Chondrocyte (in vitro differentiated cells): ENCODE measurements at regions not wholly inside any gene's neighbourhood (a gene's known extent, or its start where the extent isn't known, plus 50 kb on each side); places are given as distances from the start of the nearest gene placed in this dataset.

Experiments
- DNase-seq: peaks from one replicate; pipeline ENCODE4 v3.0.0; 2021; ENCODE audit warnings: mixed read lengths, low spot score
- H3K27ac Mint-ChIP-seq: one replicate; pipeline ENCODE4 v1.8.0; 2021; ENCODE audit warnings: mild to moderate bottlenecking, moderate library complexity, mixed read lengths; ENCODE audit not compliant: unreplicated experiment
- H3K27me3 Mint-ChIP-seq: 2 replicates; pipeline ENCODE4 v1.8.0; 2021; ENCODE audit warnings: low read depth, mixed read lengths
- H3K36me3 Mint-ChIP-seq: 2 replicates; pipeline ENCODE4 v1.8.0; 2021; ENCODE audit warnings: low read depth, mixed read lengths
- H3K4me1 Mint-ChIP-seq: 2 replicates; pipeline ENCODE4 v1.8.0; 2021; ENCODE audit warnings: low read depth, mild to moderate bottlenecking, mixed read lengths
- H3K4me3 Mint-ChIP-seq: one replicate; pipeline ENCODE4 v1.8.0; 2021; ENCODE audit warnings: mild to moderate bottlenecking, moderate library complexity, mixed read lengths; ENCODE audit not compliant: unreplicated experiment
- H3K9me3 Mint-ChIP-seq: 2 replicates; pipeline ENCODE4 v1.8.0; 2021; ENCODE audit warnings: low read depth, mixed read lengths
- TF ChIP-seq, protein P1 (sequence below): fragments of 200-600 bp; sonication (generic); IDR thresholded peaks from 2 replicates; pipeline ENCODE4 v1.5.0; 2021; ENCODE audit warnings: antibody characterized with exemption, mild to moderate bottlenecking, moderate library complexity

DNA sequence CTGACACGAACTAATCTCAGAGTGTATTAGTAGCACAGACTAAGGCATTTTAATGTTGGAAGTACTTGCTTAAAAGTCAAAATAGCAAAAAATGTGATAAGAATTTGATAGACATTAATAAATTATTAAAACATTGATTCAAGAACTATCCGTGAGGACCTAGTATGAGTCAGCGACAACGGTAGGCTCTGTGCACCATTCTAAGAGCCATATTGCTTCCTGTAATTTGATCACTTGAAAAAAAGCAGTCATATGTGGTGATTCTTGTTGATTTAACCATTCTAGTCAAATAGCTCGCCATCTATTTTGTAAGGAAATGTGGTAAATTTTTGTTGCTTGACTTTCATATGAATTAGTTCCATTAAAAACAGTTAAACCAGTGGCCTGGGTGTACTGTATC, 534.9 kb upstream of the ARRDC4 start:
- no peak overlapping the region for H3K27ac Mint-ChIP-seq
- no peak overlapping the region for H3K4me3 Mint-ChIP-seq
- no peaks in the 10 kb centered on the region for H3K9me3 Mint-ChIP-seq
- DNase-seq: no peak
- no peaks in the 10 kb centered on the region for H3K27me3 Mint-ChIP-seq
- peaks cover 4% of the 10 kb centered on the region for H3K4me1 Mint-ChIP-seq
- no peaks in the 10 kb centered on the region for H3K36me3 Mint-ChIP-seq
- TF ChIP-seq, protein P1, sequence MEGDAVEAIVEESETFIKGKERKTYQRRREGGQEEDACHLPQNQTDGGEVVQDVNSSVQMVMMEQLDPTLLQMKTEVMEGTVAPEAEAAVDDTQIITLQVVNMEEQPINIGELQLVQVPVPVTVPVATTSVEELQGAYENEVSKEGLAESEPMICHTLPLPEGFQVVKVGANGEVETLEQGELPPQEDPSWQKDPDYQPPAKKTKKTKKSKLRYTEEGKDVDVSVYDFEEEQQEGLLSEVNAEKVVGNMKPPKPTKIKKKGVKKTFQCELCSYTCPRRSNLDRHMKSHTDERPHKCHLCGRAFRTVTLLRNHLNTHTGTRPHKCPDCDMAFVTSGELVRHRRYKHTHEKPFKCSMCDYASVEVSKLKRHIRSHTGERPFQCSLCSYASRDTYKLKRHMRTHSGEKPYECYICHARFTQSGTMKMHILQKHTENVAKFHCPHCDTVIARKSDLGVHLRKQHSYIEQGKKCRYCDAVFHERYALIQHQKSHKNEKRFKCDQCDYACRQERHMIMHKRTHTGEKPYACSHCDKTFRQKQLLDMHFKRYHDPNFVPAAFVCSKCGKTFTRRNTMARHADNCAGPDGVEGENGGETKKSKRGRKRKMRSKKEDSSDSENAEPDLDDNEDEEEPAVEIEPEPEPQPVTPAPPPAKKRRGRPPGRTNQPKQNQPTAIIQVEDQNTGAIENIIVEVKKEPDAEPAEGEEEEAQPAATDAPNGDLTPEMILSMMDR: no peak

DNA sequence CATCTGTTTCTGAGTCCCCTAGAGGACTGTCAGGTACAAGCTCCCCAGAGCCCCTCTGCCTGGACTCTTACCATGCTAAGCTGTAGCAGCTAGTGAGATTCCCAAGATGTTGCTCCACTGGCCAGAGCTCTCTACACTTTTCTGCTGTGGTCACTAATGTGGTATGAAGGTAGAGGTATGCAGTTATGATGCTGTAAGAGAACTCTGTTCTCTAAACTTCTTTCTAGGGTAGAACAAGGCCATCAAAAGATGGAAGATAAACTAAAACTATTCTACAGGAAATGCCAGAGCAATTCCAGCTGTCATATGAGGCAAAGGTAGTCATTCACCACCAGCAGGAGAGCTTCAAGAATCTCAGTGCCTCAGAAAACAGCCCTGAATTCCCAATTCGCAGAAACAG, 517.4 kb upstream of the ARRDC4 start:
- Mint-ChIP-seq H3K27ac (no peak overlapping the region), H3K27me3 (no peaks in the 10 kb centered on the region), H3K36me3 (no peaks in the 10 kb centered on the region), H3K4me3 (no peak overlapping the region), H3K4me1 (no peaks in the 10 kb centered on the region), H3K9me3 (peaks cover 9% of the 10 kb centered on the region)
- TF ChIP-seq, protein P1: no peak
- no peak for DNase-seq

DNA sequence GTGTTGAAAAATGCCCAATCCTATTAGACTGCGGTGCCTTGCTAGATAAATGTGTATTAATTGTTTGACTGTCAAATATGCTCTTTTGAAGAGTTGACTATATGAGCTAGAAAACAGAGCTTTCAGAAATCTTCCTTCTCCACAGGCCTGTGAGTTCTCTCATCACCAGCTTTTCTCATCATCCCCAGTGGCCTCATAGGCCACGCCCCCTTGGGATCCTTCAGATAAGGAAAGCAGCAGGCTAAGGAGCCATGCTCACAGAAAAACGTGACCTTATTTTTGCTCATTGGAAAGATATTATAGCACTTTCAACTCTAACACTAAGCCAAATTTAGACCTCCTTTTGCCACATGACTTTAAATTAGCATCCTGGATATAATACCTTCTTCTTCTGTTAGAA, 514.4 kb upstream of the ARRDC4 start:
- TF ChIP-seq, protein P1: no peak
- Mint-ChIP-seq H3K27ac (no peak overlapping the region), H3K4me3 (no peak overlapping the region), H3K36me3 (no peaks in the 10 kb centered on the region), H3K27me3 (no peaks in the 10 kb centered on the region), H3K4me1 (no peaks in the 10 kb centered on the region), H3K9me3 (peaks cover 4% of the 10 kb centered on the region)
- DNase-seq: no peak

DNA sequence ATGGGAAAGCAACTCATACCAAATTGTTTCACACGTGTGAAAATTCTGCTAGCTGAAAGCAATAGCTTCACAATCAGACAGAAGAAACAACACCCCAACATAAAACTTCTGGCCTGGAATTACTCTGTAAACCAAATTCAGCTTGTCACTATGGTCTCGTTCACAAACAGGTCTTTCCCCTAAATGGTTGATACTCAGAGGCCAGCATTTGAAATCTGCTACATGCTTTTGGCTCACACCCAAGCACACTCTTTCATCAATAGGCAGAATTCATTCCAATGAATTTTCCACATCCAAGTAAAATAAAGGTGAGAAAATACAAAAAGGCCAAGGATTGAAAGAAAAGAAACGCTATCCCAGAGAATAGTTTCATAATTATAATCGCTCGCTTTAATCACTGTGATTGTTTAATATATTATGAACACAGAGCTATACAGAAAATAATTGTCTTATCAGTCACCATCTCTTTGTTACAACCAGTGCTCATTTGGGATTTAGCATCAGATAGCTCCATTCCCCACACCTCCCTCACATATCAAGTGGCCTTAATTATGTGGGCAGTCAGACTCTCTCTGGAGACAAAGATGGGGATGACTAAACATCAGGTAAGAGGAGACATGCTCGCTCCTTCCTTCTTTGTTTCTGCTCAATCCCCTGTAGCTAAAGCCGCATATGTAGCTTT, 503.8 kb upstream of the ARRDC4 start:
- peaks cover 32% of the 10 kb centered on the region for H3K4me1 Mint-ChIP-seq
- H3K4me3 Mint-ChIP-seq: no peak overlapping the region
- DNase-seq: no peak
- H3K36me3 Mint-ChIP-seq: no peaks in the 10 kb centered on the region
- H3K9me3 Mint-ChIP-seq: no peaks in the 10 kb centered on the region
- no peak overlapping the region for H3K27ac Mint-ChIP-seq
- H3K27me3 Mint-ChIP-seq: no peaks in the 10 kb centered on the region
- TF ChIP-seq, protein P1: no peak

DNA sequence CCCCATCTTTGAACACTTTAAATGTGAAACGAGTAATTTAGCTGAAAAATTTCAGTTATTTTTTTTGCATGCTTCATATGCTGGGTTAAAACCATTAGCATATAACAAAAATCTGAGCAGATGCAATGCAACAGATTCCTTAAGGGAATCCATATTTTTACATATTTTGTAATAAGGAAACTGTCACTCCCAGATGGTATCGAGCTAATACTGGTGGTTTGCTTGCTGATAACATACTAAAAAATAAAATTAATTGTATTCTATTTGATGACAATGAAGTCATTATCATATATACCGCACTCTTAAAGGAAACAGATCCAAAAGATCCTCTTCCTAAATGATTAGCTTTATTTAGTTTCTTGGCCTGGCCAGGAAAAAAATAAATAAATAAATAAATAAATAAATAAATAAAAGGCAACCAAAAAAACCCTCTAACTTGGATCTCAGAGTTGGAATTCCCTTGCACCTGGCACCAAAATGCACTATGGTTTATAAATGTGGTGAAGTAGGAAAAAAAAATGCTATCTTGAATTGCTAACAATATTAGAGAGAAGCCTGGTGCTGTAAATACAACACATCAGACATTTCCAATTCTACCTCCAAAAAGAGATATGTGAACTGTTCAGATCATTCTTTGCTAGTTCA, 503.2 kb upstream of the ARRDC4 start:
- H3K36me3 Mint-ChIP-seq: no peaks in the 10 kb centered on the region
- TF ChIP-seq, protein P1: no peak
- H3K4me1 Mint-ChIP-seq: peaks cover 38% of the 10 kb centered on the region
- no peak overlapping the region for H3K27ac Mint-ChIP-seq
- H3K27me3 Mint-ChIP-seq: no peaks in the 10 kb centered on the region
- no peak for DNase-seq
- H3K9me3 Mint-ChIP-seq: no peaks in the 10 kb centered on the region
- H3K4me3 Mint-ChIP-seq: no peak overlapping the region
